ENCODE measurements at regions not wholly inside any gene's neighbourhood (a gene's known extent, or its start where the extent isn't known, plus 50 kb on each side); places are given as distances from the start of the nearest gene placed in this dataset.
"Not testable (repeated sequence)": the region's sequence is repeated elsewhere in the genome, so short reads cannot be mapped to it uniquely, and the experiment has no call there.

GRCh38 chr10:109809954-109810353 is 113.4 kb downstream of the XPNPEP1 start:
- not testable (repeated sequence) for H3K4me3 ChIP-seq, H3K36me3 ChIP-seq, H3K27me3 ChIP-seq, H3K9ac ChIP-seq, H3K4me1 ChIP-seq, H3K27ac ChIP-seq, H3K4me2 ChIP-seq, H4K20me1 ChIP-seq
- H3K9me3 ChIP-seq (replicated peaks in 1 of 11), result peaks cover 27 to 46% (median 35%) of the 10 kb centered on the region in 11 experiments

GRCh38 chr10:109801191-109801590 is 122.1 kb downstream of the XPNPEP1 start:
- not testable (repeated sequence) for H4K20me1 ChIP-seq, H3K27ac ChIP-seq, H3K9ac ChIP-seq, H3K27me3 ChIP-seq, H3K4me2 ChIP-seq, H3K36me3 ChIP-seq, H3K4me3 ChIP-seq, H3K4me1 ChIP-seq
- H3K9me3 ChIP-seq (replicated peaks in 1 of 11), result peaks cover 12 to 22% (median 17%) of the 10 kb centered on the region in 11 experiments; a peak in 20 of 22 replicates

GRCh38 chr10:109790647-109791046 is 132.7 kb downstream of the XPNPEP1 start:
- Histone ChIP-seq H3K27ac (no peak overlapping the region), H3K4me2 (no peak overlapping the region), H3K9me3 (replicated peaks in 1 of 11) (peaks cover 12 to 23% (median 18%) of the 10 kb centered on the region in 11 experiments), H3K36me3 (no peaks in the 10 kb centered on the region), H3K27me3 (no peaks in the 10 kb centered on the region), H4K20me1 (no peaks in the 10 kb centered on the region), H3K4me3 (no peak overlapping the region), H3K9ac (no peak overlapping the region), H3K4me1 (no peaks in the 10 kb centered on the region)
- TF ChIP-seq Cebpa-rat (IDR thresholded peaks at IDR 0.05), result no peak

- no peaks in the 10 kb centered on the region for H4K20me1 ChIP-seq
Measured at GRCh38 chr10:109784236-109784635, 139.1 kb downstream of the XPNPEP1 start.

GRCh38 chr10:109783286-109783685 is 140.0 kb downstream of the XPNPEP1 start:
- TF ChIP-seq Cebpa-rat (IDR thresholded peaks at IDR 0.05), result no peak
- Histone ChIP-seq H3K27me3 (no peaks in the 10 kb centered on the region), H3K4me3 (no peak overlapping the region), H3K36me3 (no peaks in the 10 kb centered on the region), H3K9me3 (replicated peaks in 1 of 11) (no peaks in the 10 kb centered on the region), H3K4me2 (no peak overlapping the region), H3K27ac (no peak overlapping the region), H3K4me1 (no peaks in the 10 kb centered on the region), H4K20me1 (no peaks in the 10 kb centered on the region), H3K9ac (no peak overlapping the region)

More at GRCh38 chr10:109784236-109784635, 139.1 kb downstream of the XPNPEP1 start:
- Histone ChIP-seq H3K9me3 (replicated peaks in 1 of 11) (no peaks in the 10 kb centered on the region), H3K27me3 (no peaks in the 10 kb centered on the region), H3K4me1 (no peaks in the 10 kb centered on the region), H3K36me3 (no peaks in the 10 kb centered on the region), H3K9ac (no peak overlapping the region), H3K4me3 (no peak overlapping the region), H3K4me2 (no peak overlapping the region), H3K27ac (no peak overlapping the region)
- no peak for TF ChIP-seq Cebpa-rat (IDR thresholded peaks at IDR 0.05)

- Histone ChIP-seq H3K4me3 (no peak overlapping the region), H3K9me3 (replicated peaks in 1 of 11) (no peaks in the 10 kb centered on the region), H3K9ac (no peak overlapping the region), H3K36me3 (no peaks in the 10 kb centered on the region), H3K27me3 (no peaks in the 10 kb centered on the region), H3K4me2 (no peak overlapping the region), H4K20me1 (no peaks in the 10 kb centered on the region), H3K27ac (no peak overlapping the region), H3K4me1 (no peaks in the 10 kb centered on the region)
- TF ChIP-seq Cebpa-rat (IDR thresholded peaks at IDR 0.05), result no peak
Measured at GRCh38 chr10:109780997-109781396, 142.3 kb downstream of the XPNPEP1 start.

GRCh38 chr10:109778993-109779392 is 144.3 kb downstream of the XPNPEP1 start:
- no peak overlapping the region for H3K4me2 ChIP-seq
- no peaks in the 10 kb centered on the region for H4K20me1 ChIP-seq
- TF ChIP-seq Cebpa-rat (IDR thresholded peaks at IDR 0.05), result no peak
- no peaks in the 10 kb centered on the region for H3K4me1 ChIP-seq
- H3K36me3 ChIP-seq, result no peaks in the 10 kb centered on the region
- no peaks in the 10 kb centered on the region for H3K27me3 ChIP-seq
- no peak overlapping the region for H3K4me3 ChIP-seq
- no peak overlapping the region for H3K27ac ChIP-seq
- no peak overlapping the region for H3K9ac ChIP-seq
- H3K9me3 ChIP-seq (replicated peaks in 1 of 11), result no peaks in the 10 kb centered on the region

GRCh38 chr10:109774121-109774440 is 149.2 kb downstream of the XPNPEP1 start:
- H3K4me3 ChIP-seq, result no peak overlapping the region

GRCh38 chr10:109773288-109774120 is 149.8 kb downstream of the XPNPEP1 start:
- Histone ChIP-seq H3K4me3 (no peak overlapping the region), H3K4me2 (no peak overlapping the region), H3K27me3 (no peaks in the 10 kb centered on the region), H3K36me3 (no peaks in the 10 kb centered on the region), H3K9me3 (replicated peaks in 1 of 11) (peaks cover 0 to 4% (median 0%) of the 10 kb centered on the region in 11 experiments; a peak in 5 of 22 replicates), H3K4me1 (no peaks in the 10 kb centered on the region), H4K20me1 (no peaks in the 10 kb centered on the region), H3K9ac (no peak overlapping the region), H3K27ac (no peak overlapping the region)
- no peak for TF ChIP-seq Cebpa-rat (IDR thresholded peaks at IDR 0.05)

More at GRCh38 chr10:109774121-109774440, 149.2 kb downstream of the XPNPEP1 start:
- Histone ChIP-seq H3K9me3 (replicated peaks in 1 of 11) (no peaks in the 10 kb centered on the region), H4K20me1 (no peaks in the 10 kb centered on the region), H3K4me1 (no peaks in the 10 kb centered on the region), H3K27me3 (no peaks in the 10 kb centered on the region), H3K9ac (no peak overlapping the region), H3K4me2 (no peak overlapping the region), H3K36me3 (no peaks in the 10 kb centered on the region), H3K27ac (no peak overlapping the region)
- no peak for TF ChIP-seq Cebpa-rat (IDR thresholded peaks at IDR 0.05)

- Histone ChIP-seq H3K36me3 (no peaks in the 10 kb centered on the region), H3K9me3 (replicated peaks in 1 of 11) (peaks cover 0 to 7% (median 5%) of the 10 kb centered on the region in 11 experiments; a peak in 6 of 22 replicates), H3K4me2 (no peak overlapping the region), H4K20me1 (no peaks in the 10 kb centered on the region), H3K27me3 (no peaks in the 10 kb centered on the region), H3K4me1 (no peaks in the 10 kb centered on the region), H3K4me3 (no peak overlapping the region), H3K9ac (no peak overlapping the region), H3K27ac (no peak overlapping the region)
- TF ChIP-seq Cebpa-rat (IDR thresholded peaks at IDR 0.05), result no peak
Measured at GRCh38 chr10:109770663-109771062, 152.6 kb downstream of the XPNPEP1 start.

Data from BLaER1 treated with 17β-estradiol and CSF1 and Interleukin-3, amounts not matched to agents 10 nM and 100 nM (cell line).